ENCODE measurements at regions not wholly inside any gene's neighbourhood (a gene's known extent, or its start where the extent isn't known, plus 50 kb on each side); places are given as distances from the start of the nearest gene placed in this dataset.

GRCh38 chrX:121169099-121170035 lies 122.0 kb downstream of the GLUD2 start:
- TF ChIP-seq CTCF (IDR thresholded peaks at IDR 0.05; ENCODE audit: insufficient read depth, low read length, poor library complexity, severe bottlenecking) (no peak), EZH2phosphoT487 (conservative IDR thresholded peaks at IDR 0.05; ENCODE audit: low read length) (no peak)
- no peak overlapping the region for H3K4me3 ChIP-seq (ENCODE audit: insufficient read depth, low read length, poor library complexity, severe bottlenecking)
- no peak overlapping the region for H2AFZ ChIP-seq (ENCODE audit: low read depth, low read length, severe bottlenecking)

GRCh38 chrX:121172703-121173102 lies 125.3 kb downstream of the GLUD2 start:
- Histone ChIP-seq H3K9ac (ENCODE audit: low read length) (no peak overlapping the region), H3K36me3 (ENCODE audit: low read length) (no peaks in the 10 kb centered on the region), H3F3A (ENCODE audit: insufficient read depth) (no peaks in the 10 kb centered on the region), H2AFZ (ENCODE audit: low read depth, low read length, severe bottlenecking) (no peak overlapping the region), H3K4me2 (ENCODE audit: low read depth, low read length, poor library complexity, severe bottlenecking) (no peak overlapping the region), H3K9me2 (replicated peaks; ENCODE audit: insufficient read depth, low read length) (no peaks in the 10 kb centered on the region), H3K79me2 (ENCODE audit: insufficient read depth, low read length) (no peaks in the 10 kb centered on the region), H3K9me3 (ENCODE audit: insufficient read depth, low read length) (no peaks in the 10 kb centered on the region), H4K20me1 (ENCODE audit: low read depth, low read length) (no peaks in the 10 kb centered on the region), H3K27me3 (ENCODE audit: low read length) (no peaks in the 10 kb centered on the region), H3K4me3 (ENCODE audit: insufficient read depth, low read length, poor library complexity, severe bottlenecking) (no peak overlapping the region), H3K27ac (ENCODE audit: low read depth, low read length) (no peak overlapping the region)
- TF ChIP-seq CTCF (IDR thresholded peaks at IDR 0.05; ENCODE audit: insufficient read depth, low read length, poor library complexity, severe bottlenecking) (no peak), EZH2phosphoT487 (conservative IDR thresholded peaks at IDR 0.05; ENCODE audit: low read length) (no peak)

More at GRCh38 chrX:121169099-121170035, 122.0 kb downstream of the GLUD2 start:
- Histone ChIP-seq H3K27ac (ENCODE audit: low read depth, low read length) (no peak overlapping the region), H3K9ac (ENCODE audit: low read length) (no peak overlapping the region), H3K4me2 (ENCODE audit: low read depth, low read length, poor library complexity, severe bottlenecking) (no peak overlapping the region), H3K79me2 (ENCODE audit: insufficient read depth, low read length) (no peaks in the 10 kb centered on the region), H4K20me1 (ENCODE audit: low read depth, low read length) (no peaks in the 10 kb centered on the region), H3K36me3 (ENCODE audit: low read length) (no peaks in the 10 kb centered on the region), H3K9me3 (ENCODE audit: insufficient read depth, low read length) (no peaks in the 10 kb centered on the region), H3K9me2 (replicated peaks; ENCODE audit: insufficient read depth, low read length) (no peaks in the 10 kb centered on the region), H3F3A (ENCODE audit: insufficient read depth) (no peaks in the 10 kb centered on the region), H3K27me3 (ENCODE audit: low read length) (no peaks in the 10 kb centered on the region)

- TF ChIP-seq EZH2phosphoT487 (conservative IDR thresholded peaks at IDR 0.05; ENCODE audit: low read length) (no peak), CTCF (IDR thresholded peaks at IDR 0.05; ENCODE audit: insufficient read depth, low read length, poor library complexity, severe bottlenecking) (no peak)
- Histone ChIP-seq H3K4me2 (ENCODE audit: low read depth, low read length, poor library complexity, severe bottlenecking) (no peak overlapping the region), H3K4me3 (ENCODE audit: insufficient read depth, low read length, poor library complexity, severe bottlenecking) (no peak overlapping the region), H3K9me3 (ENCODE audit: insufficient read depth, low read length) (no peaks in the 10 kb centered on the region), H3K79me2 (ENCODE audit: insufficient read depth, low read length) (no peaks in the 10 kb centered on the region), H3K27ac (ENCODE audit: low read depth, low read length) (no peak overlapping the region), H3K9ac (ENCODE audit: low read length) (no peak overlapping the region), H3K9me2 (replicated peaks; ENCODE audit: insufficient read depth, low read length) (no peaks in the 10 kb centered on the region), H3F3A (ENCODE audit: insufficient read depth) (no peaks in the 10 kb centered on the region), H4K20me1 (ENCODE audit: low read depth, low read length) (no peaks in the 10 kb centered on the region), H2AFZ (ENCODE audit: low read depth, low read length, severe bottlenecking) (no peak overlapping the region), H3K36me3 (ENCODE audit: low read length) (no peaks in the 10 kb centered on the region), H3K27me3 (ENCODE audit: low read length) (no peaks in the 10 kb centered on the region)
Measured at GRCh38 chrX:121179972-121180371, 132.6 kb downstream of the GLUD2 start.
